LNCAP (cell line): ENCODE measurements at regions not wholly inside any gene's neighbourhood (a gene's known extent, or its start where the extent isn't known, plus 50 kb on each side); places are given as distances from the start of the nearest gene placed in this dataset.

Source experiments
- TF ChIP-seq, protein P1 (sequence below): fragments of 450-650 bp; IDR thresholded peaks from 2 replicates; pipeline ENCODE4 v1.5.1; 2017; ENCODE audit warnings: mild to moderate bottlenecking

DNA sequence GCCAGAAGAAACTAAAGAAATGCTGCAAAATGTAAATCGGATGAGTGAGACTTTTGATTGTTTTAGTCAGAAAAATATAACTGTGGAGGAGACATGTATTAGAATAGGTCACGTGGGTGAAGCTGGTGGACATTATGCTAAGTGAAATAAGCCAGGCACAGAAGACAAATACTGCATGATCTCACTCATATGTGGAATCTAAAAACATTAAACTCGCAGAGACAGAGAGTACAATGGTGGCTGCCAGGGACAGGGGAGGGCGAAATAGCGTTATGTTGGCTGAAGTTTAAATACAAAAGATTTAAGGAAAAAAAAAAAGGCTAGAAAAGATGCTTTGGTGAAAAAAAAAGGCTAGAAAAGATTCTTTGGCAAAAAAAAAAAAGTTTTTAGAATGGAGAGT is 63.5 kb upstream of the HDDC2 start:
- TF ChIP-seq, protein P1, sequence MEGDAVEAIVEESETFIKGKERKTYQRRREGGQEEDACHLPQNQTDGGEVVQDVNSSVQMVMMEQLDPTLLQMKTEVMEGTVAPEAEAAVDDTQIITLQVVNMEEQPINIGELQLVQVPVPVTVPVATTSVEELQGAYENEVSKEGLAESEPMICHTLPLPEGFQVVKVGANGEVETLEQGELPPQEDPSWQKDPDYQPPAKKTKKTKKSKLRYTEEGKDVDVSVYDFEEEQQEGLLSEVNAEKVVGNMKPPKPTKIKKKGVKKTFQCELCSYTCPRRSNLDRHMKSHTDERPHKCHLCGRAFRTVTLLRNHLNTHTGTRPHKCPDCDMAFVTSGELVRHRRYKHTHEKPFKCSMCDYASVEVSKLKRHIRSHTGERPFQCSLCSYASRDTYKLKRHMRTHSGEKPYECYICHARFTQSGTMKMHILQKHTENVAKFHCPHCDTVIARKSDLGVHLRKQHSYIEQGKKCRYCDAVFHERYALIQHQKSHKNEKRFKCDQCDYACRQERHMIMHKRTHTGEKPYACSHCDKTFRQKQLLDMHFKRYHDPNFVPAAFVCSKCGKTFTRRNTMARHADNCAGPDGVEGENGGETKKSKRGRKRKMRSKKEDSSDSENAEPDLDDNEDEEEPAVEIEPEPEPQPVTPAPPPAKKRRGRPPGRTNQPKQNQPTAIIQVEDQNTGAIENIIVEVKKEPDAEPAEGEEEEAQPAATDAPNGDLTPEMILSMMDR, result no peak

DNA sequence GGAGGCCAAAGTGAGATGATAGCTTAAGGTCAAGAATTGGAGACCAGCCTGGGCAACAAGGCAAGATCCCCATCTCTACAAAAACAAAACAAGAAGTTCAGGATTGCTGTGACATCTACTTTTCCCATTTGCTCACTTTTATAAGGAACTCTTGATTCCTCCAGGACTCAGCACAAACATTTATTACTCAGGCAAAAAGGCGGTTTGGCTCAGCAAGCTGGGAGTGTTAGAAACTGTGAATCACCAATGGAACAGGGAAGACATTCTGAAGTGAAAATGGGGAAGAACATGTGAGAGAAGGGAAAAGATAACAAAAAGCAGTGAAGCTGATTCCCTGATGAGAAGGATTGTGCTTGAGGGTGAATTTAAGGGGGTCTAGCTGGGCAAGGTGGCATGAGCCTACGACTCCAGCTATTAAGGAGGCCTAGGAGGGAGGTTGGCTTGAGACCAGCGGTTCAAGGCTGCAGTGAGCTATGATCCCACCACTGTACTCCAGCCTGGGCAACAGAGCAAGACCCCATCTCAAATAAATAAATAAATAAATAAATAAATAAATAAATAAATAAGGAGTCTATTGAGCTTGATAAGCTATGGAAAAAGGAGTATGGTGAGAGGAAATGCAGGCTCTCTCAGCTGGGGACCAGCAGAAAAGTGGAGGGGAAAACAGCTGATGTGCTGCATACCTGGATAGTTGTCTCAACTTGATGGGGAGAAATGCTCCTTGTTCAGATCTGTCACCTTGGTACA is 65.4 kb upstream of the HDDC2 start:
- TF ChIP-seq, protein P1, result no peak

DNA sequence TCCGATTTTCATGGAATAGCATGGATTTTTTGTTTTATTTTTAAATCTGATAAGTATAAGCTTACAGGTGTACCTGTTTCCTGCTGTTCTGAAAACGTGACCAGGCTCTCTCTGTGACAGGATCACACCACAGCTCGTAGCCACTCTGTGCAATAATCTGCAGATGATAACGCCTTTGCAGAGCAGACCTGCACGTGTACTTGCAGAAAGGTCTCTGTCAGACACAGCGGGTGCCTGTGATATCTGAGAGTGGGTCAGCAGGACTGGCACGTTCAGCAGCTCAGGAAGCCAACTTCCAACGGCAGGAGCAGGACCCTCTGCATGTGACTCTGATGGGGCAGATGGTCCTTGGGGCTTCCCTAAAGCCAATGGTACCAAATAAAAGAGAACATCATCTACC is 68.6 kb upstream of the HDDC2 start:
- TF ChIP-seq, protein P1, result no peak

DNA sequence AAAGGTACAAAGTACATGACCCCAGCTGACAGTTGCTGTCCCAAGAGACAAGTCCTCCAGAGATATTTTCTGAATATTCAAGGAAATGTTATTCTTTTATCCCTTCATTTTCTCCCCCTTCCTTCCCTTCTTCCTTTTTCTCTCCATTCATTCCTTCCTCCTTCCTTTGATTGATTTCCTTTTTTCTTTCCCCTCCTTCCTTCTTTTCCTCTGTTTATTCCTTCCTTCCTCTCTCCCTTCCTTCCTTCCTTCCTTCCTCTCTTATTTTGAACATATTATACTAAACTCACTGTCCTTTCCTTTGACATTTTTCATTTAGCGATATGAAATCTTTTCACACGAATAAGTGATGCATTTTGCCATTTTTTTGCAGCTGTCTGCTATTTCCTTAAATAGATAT is 73.2 kb upstream of the HDDC2 start:
- TF ChIP-seq, protein P1, result no peak

DNA sequence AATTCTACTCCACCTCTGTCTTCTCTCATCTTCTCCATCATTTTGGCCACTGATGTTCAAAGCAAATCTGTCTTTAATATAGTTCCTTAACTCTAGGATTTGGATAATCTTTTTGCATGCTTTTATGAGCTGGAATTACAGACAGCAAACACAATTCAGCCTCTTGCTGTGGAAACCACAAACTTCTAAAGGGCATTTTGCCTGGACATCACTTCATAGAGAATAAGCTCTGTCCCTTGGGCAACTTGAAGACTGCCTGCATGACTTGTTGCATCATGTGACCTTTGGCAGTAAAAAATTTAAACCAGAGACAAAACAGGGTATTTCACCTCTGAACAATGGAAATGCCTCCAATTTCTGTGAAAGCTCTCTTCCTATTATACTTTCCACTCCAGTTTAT is 74.1 kb upstream of the HDDC2 start:
- TF ChIP-seq, protein P1, result no peak

DNA sequence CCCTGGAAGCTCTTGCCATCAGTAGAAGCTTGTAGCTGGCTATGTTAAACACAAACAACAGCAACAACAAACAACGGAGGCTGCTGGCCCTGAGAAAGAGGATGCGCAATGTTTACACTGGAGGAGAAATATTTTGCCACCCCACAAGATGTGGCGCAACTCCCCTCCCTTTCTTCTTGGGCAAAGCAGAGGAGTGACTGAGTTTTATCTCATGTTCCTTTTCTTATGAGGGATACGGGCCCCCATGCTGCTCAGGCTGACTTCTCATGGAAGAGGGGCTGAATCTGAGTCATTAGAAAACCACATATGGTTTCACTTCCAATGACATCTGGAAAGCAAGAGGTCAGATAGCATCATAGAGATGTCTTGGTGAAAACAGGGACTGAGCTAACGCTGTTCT is 75.9 kb upstream of the HDDC2 start:
- TF ChIP-seq, protein P1, result no peak

DNA sequence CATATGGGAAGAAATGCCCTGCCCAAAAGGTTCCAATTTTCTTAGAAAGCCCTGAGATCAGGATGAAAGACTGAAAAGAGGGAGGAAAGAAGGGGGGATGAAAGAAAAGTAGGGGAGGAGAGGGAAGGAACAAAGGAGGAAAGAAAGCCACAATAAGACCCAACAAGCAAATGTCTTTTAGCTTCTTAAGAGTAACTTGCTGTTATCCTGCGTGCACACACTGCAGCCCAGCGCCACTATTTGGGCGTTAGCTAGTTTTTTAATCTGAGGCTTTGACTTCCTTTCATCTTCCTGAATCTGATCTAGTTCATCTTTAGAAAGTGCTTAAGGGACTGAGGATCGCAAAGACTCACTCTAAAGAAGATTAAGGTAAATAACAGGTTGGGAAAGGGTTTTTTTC is 77.4 kb upstream of the HDDC2 start:
- TF ChIP-seq, protein P1, result no peak

DNA sequence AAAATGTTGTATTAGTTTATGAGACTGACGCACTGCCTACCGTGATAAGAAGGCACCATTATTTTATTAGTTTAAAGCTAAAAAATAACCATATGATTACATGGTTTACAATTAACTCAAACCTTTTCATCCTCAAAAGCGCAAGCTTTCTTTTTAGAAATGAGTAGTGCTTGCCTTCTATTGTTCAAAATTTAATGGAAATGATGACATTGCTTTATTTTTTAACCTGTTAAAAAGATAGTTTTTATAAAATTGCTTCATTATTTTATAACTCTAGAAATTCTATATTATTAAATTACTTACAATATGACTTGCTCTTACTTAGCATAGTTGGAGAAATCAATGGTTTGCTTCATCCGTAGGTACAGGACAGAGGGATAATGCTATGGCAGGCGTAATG is 78.7 kb upstream of the HDDC2 start:
- TF ChIP-seq, protein P1, result no peak
